Testis (tissue), 2 donors: ENCODE measurements at regions not wholly inside any gene's neighbourhood (a gene's known extent, or its start where the extent isn't known, plus 50 kb on each side); places are given as distances from the start of the nearest gene placed in this dataset.

Experiments used
- POLR2A ChIP-seq: fragments of 450-650 bp; IDR thresholded peaks from one replicate; pipeline ENCODE4 v1.6.1; 2017; ENCODE audit warnings: antibody characterized with exemption, mild to moderate bottlenecking, moderate library complexity
- TF ChIP-seq, protein P1 (sequence below), 3 experiments: fragments of 450-650 bp in 2 of 3; fragments of 200-600 bp in 1 of 3; sonication (generic) in 1 of 3; IDR thresholded peaks; one replicate each; pipeline ENCODE4 v1.5.1; 2016 to 2019; ENCODE audit warnings: antibody characterized with exemption in 3 of 3, mild to moderate bottlenecking in 2 of 3, moderate library complexity in 1 of 3

DNA sequence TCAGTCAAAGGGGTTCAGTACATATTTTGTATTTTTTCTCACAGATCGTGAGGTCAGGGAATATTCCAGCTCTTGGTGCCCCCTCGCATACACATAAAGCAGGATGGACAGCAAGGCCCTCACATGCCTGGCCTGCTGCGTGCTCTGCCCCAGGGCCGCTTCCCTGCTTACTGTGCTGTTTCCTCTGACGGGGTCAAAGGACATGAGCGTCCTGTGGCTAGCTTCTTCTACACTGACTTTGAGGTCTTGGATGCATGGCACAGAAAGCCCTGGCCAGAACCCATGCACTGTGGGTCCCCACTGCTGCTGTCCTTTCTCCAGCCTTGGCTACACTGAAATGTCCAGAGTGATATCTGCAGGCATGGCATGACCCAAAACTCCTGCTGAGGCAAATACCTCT lies 92.5 kb upstream of the GGTLC1 start:
- TF ChIP-seq, protein P1, sequence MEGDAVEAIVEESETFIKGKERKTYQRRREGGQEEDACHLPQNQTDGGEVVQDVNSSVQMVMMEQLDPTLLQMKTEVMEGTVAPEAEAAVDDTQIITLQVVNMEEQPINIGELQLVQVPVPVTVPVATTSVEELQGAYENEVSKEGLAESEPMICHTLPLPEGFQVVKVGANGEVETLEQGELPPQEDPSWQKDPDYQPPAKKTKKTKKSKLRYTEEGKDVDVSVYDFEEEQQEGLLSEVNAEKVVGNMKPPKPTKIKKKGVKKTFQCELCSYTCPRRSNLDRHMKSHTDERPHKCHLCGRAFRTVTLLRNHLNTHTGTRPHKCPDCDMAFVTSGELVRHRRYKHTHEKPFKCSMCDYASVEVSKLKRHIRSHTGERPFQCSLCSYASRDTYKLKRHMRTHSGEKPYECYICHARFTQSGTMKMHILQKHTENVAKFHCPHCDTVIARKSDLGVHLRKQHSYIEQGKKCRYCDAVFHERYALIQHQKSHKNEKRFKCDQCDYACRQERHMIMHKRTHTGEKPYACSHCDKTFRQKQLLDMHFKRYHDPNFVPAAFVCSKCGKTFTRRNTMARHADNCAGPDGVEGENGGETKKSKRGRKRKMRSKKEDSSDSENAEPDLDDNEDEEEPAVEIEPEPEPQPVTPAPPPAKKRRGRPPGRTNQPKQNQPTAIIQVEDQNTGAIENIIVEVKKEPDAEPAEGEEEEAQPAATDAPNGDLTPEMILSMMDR (IDR thresholded peaks at IDR 0.05), result no peak
- no peak for TF ChIP-seq POLR2A
